B cell (primary cell): ENCODE measurements at regions not wholly inside any gene's neighbourhood (a gene's known extent, or its start where the extent isn't known, plus 50 kb on each side); places are given as distances from the start of the nearest gene placed in this dataset.

Experiments used
- CTCF ChIP-seq: fragments of 200-600 bp; IDR thresholded peaks from one replicate; pipeline ENCODE4 v1.8.0; 2022; ENCODE audit warnings: antibody characterized with exemption, mild to moderate bottlenecking
- EZH2 ChIP-seq: IDR thresholded peaks from 2 replicates; pipeline ENCODE4 v1.6.1; 2012; ENCODE audit warnings: borderline replicate concordance, low read depth, mild to moderate bottlenecking, moderate library complexity, low read length; ENCODE audit not compliant: insufficient read depth, poor library complexity, severe bottlenecking

- TF ChIP-seq CTCF (no peak), EZH2 (no peak)
Observed at GRCh38 chr5:161042443-161042842, 190.4 kb upstream of the ATP10B start.
